WI38 (cell line): ENCODE measurements at regions not wholly inside any gene's neighbourhood (a gene's known extent, or its start where the extent isn't known, plus 50 kb on each side); places are given as distances from the start of the nearest gene placed in this dataset.

Source experiments
- H3K4me3 ChIP-seq: 2 replicates; pipeline ENCODE4 v1.5.1; 2011; ENCODE audit warnings: low read depth, mild to moderate bottlenecking, control low read depth, low read length
- CTCF ChIP-seq: IDR thresholded peaks from 2 replicates; pipeline ENCODE4 v1.5.1; 2012; ENCODE audit warnings: low read depth, mild to moderate bottlenecking, control low read depth, low read length

GRCh38 chr3:137926991-137927390 lies 83.0 kb upstream of the CLDN18 start:
- H3K4me3 ChIP-seq = no peak overlapping the region
- no peak for TF ChIP-seq CTCF

- TF ChIP-seq CTCF = no peak
- no peak overlapping the region for H3K4me3 ChIP-seq
Measured at GRCh38 chr3:137930976-137931375, 79.0 kb upstream of the CLDN18 start.

DNA sequence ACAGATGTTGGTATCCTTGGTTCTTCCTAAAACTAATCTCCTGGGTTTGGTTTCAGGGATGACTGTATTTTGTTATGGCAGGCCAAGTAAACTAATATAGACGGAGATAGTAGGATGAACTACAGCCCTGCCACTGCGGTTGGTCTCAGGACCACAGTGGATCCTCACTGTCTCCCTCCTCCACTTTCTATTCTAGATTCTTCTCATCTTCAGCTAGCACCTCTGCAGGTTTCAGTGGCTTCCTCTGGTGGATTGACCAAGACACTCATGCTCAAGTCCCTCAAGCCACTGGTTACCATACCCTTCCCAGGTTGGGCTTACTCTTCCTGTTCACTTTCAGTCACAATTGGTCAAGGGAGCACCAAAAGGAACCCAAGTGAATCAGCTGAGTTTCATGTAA lies 71.1 kb upstream of the CLDN18 start:
- TF ChIP-seq CTCF = no peak

GRCh38 chr3:137944593-137944992 lies 65.4 kb upstream of the CLDN18 start:
- no peak overlapping the region for H3K4me3 ChIP-seq
- TF ChIP-seq CTCF = no peak

More for the DNA sequence above, 71.1 kb upstream of the CLDN18 start:
- no peak overlapping the region for H3K4me3 ChIP-seq

DNA sequence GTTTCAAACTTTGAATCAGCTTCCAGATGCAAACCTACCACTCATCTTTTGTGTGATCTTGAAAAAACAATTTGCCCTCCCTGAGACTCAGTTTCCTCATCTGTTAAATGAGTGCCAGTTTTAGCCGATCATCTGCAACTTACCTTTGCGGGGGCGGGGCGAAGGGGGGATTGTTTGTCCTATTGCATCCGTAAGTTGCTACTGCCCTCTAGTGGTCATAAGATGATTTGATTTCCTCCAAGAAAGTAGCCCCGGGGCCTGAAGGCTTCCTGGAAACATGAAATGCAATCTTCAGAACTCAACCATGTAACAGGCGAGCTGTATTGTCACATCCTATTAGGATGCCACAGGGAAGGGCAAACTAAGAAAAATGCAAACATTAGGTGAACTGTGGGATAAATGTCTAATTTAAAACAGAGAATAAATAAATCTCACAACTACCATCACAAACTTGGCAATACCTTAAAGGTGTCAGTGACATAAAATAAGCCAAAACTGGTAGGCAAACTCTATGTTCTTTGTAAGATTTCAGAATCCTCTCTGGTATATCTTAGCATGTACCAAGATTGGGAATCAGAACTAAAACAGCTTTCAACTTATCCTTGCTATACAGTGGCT lies 63.5 kb upstream of the CLDN18 start:
- TF ChIP-seq CTCF = peak; percentile 66
- H3K4me3 ChIP-seq = no peak overlapping the region

DNA sequence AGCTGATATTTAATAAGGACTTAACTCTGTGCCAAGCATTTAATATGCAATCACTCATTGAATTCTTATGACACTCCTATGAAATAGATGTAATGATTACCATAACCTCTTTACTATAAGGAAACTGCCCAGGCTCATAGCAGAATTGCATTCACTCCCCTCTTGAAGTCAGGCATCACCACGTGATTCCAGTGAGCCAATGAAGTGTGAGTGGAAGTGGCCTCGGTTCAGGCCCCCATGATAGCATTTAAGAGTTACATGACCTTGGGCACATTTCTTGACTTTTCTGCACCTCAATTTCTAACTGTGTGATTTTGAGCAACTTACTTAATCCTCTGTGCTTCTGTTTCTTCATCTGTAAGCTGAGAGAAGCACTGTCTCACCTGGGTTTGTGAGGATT lies 62.8 kb upstream of the CLDN18 start:
- no peak for TF ChIP-seq CTCF
- H3K4me3 ChIP-seq = no peak overlapping the region

- H3K4me3 ChIP-seq = no peak overlapping the region
- no peak for TF ChIP-seq CTCF
Measured at GRCh38 chr3:137948400-137949072, 61.4 kb upstream of the CLDN18 start.
